Activated CD4-positive, alpha-beta T cell treated with anti-CD3 and anti-CD28 coated beads, Interleukin-2, amount 50 U/mL, for 48 hours (primary cell): ENCODE measurements at regions not wholly inside any gene's neighbourhood (a gene's known extent, or its start where the extent isn't known, plus 50 kb on each side); places are given as distances from the start of the nearest gene placed in this dataset.

ENCODE experiments used
- DNase-seq, 2 experiments: peaks; one replicate each; pipeline ENCODE4 v3.0.0-alpha.2; 2020

- DNase-seq, result no peak
Measured at GRCh38 chr20:52921340-52921739, 50.8 kb upstream of the TSHZ2 start.

GRCh38 chr20:52918311-52918710, 53.8 kb upstream of the TSHZ2 start:
- no peak for DNase-seq

DNA sequence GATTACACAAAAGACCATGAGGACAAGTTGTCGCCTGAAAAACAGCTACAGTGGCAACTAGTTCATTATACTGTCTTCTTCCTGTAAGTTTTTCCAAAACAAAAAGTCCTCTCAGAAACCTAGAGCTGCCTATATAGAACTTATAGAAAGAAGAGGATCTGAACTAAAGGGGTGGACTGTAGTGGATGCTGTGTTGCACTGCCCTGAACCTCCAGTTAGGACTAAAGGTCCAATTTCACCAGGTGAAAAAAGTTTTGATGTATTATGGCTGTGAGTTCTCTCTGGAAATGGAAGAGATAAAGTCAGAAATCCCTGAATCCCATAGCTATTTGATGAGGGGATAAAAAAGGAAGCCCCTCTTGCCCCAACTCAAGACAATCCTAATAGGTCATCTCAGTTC, 56.6 kb upstream of the TSHZ2 start:
- DNase-seq, result no peak

DNA sequence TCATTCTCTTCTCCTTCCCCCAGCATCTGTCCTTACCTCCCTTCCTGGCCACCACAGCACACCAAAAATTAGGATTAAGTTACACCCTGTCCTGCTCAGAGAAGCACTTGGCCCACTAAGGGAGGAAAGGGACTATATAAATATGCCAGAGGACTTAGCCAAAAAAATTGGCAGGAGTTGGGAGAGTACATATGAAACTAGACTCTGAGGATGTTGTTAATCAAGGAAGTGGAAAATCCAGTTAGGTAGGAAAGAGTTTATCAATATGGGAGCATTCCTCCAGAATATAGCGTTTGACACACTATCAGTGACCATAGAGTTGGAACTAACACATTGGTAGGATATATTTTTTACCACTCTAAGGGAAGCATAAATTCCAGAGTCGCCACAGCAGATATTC, 57.3 kb upstream of the TSHZ2 start:
- no peak for DNase-seq

DNA sequence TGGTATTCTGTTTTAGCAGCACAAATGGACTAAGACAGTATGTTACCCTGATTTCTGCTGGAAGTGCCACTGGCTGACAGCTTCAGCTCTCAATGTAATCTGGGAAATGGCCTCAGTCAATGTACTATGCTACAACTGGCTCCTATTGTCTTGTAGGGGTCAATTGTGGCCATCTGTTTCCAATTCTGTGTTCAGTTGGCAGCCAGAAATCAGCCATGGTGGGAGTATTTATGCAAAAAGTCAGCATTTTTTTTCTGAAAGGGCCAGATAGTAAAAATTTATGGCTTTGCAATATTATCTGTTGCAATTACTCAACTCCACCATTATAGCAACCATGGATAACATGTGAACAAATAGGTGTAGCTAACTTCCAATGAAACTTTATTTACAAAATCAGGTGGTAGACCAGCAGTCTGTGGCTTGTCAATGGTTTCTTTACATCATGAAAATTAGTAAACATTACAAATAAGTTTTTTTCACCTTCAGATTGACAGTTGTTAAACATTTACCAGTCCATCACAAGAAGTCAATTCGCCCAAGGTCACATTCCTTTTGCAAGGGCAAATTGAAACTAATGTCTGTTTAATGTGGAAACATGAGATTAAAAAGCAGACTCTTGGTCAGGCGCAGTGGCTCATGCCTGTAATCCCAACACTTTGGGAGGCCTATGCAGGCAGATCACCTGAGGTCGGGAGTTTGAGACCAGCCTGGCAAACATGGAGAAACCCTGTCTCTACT, 58.3 kb upstream of the TSHZ2 start:
- DNase-seq, result no peak

GRCh38 chr20:52905241-52905994, 66.7 kb upstream of the TSHZ2 start:
- DNase-seq, result no peak

GRCh38 chr20:52904837-52905236, 67.3 kb upstream of the TSHZ2 start:
- no peak for DNase-seq

DNA sequence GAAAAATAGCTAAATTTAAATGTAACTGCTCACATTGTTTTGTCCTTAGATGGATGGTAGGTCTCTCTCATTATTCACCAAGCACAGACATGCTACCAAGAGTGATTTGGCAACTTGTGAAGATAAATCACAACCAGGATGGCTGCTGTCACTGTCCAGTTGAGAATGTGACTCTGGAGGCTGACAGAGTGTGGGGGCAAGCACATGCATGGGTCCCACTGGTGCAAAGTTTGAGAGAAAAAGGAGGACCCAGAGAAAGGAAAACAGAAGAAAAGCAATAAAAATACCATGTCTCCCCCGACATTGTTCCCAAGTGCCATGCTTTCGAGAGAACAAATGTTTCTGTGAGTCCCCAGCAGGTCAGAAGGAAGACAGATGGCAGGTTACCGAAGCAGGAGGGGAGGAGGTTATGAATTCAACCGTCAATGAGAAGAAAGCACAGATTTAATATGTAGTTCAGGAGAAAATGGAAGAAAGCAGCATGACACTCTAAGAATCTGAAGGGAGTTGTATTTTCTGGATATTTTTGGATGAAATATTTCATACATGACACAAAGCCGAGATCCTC, 73.0 kb upstream of the TSHZ2 start:
- DNase-seq, result no peak

DNA sequence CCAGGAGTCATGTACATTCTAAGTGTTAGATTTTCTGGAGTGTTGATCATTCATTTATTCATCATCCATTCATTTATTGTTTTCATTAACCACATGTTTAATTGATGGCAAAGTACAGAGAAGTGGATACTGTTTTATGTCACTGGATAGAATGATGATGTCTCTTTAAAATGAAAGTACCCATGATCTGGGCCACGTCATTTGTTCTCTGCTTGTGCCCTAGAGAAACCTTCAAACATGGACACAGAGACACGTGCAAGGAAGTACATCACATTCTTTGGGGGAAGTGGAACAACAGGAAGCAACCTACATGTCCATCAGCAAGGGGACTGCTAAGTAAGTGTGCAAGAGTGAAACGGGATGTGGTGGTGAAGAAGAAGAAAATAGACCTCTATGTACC, 75.8 kb upstream of the TSHZ2 start:
- no peak for DNase-seq

DNA sequence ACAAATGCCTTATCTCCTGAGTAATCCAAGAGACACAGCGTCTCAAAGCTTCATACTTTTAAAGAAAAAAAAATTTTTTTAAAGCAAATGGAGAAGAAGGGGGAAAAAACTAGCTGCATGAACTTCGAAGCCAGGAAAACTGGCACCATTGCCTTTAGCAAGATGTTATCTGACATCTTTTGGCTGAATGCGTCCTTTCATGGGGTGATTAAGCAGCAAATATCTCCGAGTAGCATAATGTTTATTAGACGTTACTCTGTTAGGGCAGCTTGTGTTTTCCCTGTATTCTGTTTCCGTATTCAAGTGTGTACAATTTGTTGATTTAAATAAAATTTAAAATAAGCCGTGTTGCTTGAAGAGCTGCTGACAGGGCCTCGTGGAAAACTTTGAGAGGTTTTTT, 76.5 kb upstream of the TSHZ2 start:
- no peak for DNase-seq

DNA sequence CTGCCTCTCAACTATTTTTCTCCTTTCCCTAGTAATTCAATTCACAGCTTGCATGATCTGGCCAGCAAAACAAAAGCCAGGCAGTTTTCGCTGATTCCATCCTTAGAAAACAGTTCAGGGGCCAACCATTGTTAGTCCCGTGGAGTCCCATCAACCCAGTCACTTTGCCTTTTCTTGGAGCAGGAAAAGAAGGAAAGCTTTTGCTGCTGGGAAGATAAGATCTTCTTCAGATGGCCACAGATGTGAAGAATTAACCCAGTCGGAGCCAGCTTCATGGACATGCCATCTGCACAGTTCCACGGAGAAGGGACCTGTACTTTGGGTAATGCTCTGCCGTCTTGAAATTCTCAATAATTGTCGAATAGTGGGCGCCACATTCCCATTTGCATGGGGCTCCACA, 76.9 kb upstream of the TSHZ2 start:
- no peak for DNase-seq

DNA sequence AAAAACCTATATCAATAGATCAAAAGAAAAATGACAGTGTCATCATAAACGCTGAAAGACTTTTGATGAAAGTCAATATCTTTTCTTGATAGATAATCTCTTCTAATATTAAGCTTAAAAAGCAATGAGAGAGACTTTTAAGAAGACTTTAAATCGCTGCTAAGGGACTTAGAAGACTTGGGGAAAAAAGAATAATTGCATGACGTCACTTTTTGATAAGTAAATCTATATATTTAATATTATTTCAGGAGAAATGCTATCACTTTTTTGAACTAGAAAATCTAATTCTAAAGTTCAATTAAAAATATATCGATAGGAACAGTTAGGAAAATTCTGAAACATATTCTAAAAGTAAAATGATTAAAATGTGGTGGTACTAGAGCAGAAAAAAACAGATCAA, 78.7 kb upstream of the TSHZ2 start:
- no peak for DNase-seq

DNA sequence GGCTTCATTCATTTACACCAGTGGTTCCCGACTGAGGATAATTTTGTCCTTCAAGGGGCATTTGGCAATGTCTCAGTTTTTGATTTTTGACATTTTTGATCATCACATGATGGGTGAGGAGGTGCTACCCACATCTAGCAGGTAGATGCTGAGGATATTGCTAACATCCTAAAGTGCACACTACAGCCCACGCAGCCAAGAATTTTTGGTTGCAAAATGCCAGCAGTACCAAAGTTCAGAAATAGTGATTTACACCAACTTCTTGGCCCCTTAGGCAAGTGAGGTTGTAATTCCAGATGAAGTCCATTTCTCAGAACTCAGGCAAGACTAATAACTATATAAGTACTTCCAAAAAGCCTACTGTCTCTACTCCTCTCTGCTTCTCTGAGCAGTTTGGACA, 80.1 kb upstream of the TSHZ2 start:
- DNase-seq, result no peak

DNA sequence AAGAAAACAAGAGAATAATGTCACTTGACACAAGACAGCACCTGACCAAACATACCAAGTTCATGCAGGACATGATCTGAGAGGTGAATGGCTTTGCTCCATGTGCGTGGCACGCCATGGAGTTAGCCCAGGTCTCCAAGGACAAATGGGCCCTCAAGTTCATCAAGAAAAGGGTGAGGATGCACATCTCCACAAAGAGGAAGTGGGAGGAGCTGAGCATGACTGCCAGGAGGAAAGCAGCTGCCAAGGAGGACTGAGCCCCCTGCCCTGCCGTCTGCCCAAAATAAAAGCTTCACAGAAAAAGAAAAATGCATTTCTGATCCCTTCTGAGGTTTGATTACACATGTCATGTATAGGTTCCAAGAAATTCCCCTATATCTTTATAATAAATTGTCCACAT, 82.0 kb upstream of the TSHZ2 start:
- DNase-seq, result no peak

- DNase-seq, result no peak
Measured at GRCh38 chr20:52889225-52889624, 82.9 kb upstream of the TSHZ2 start.

DNA sequence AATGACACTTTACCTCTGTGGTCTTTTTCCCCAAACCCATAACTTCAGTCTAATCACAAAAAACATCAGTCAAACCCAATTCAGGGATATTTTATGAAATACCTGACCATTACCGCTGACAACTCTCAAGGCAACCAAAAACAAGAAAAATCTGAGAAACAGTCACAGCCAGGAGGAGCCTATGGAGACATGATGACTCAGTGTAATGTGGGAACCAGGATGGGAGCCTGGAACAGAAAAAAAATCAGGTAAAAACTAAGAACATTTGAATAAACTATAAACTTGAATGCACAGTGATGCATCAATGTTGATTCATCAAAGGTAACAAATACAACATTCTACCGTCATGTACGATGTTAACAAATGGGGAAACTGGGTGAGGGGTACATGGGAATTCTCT, 84.1 kb upstream of the TSHZ2 start:
- DNase-seq, result no peak

- DNase-seq, result no peak
Measured at GRCh38 chr20:52880997-52881396, 91.2 kb upstream of the TSHZ2 start.

DNA sequence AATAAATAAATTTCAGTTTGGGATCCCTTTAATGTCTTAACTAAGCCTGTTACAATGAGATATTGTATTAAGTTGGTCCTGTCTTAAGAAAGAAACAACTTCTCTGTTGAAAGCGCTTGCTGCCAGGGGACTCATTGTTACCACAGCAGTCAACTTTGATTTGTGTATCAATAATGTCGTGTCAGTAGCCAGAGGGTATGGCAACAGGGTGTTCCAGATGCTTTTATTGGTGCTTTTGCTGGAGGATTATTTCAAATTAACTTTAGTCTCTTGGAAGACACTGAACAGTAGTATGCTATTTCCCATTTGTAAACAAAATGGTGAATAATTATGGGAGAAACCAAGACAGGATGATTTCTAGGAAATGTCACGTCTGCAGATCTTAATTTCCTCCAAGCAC, 91.9 kb upstream of the TSHZ2 start:
- DNase-seq, result no peak

GRCh38 chr20:52874241-52874640, 97.9 kb upstream of the TSHZ2 start:
- DNase-seq, result no peak

DNA sequence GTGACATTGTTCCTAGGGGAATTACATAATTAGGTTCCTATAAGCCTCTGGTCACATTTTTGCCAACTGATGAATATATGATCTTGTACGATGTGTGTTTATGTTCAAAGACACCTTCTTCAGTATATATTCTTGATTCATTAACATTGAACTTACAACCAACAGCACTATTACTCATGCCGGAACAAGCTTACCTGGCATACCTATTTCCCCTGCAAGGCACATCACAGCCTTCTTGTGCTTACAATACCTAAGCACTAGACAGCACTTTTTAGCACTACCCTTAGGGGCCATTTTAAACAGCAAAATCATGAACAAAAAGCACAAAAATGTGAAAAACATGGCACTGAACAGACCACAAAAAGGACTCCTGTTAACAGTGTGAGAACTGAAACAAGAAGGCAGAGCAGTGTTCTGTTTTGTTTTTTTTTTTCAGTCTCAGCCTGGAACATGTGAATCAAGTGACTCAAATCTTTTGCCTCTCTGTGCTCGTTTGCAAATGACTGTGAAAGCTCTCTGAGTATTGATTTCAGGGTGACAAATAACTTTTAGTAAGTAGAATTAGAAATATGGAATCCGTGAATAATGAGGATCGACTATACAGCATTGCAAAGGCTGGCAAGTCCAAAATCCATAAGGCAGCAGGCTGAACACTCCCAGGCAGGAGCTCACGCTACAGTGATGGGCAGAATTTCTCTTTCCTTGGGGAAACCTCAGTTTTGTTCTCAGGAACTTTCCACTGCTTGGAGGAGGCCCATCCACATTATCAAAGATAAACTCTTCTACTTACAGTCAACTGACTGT, 102.3 kb upstream of the TSHZ2 start:
- DNase-seq, result no peak

- no peak for DNase-seq
Measured at GRCh38 chr20:52869276-52869675, 102.9 kb upstream of the TSHZ2 start.

GRCh38 chr20:52867305-52867704, 104.9 kb upstream of the TSHZ2 start:
- no peak for DNase-seq

DNA sequence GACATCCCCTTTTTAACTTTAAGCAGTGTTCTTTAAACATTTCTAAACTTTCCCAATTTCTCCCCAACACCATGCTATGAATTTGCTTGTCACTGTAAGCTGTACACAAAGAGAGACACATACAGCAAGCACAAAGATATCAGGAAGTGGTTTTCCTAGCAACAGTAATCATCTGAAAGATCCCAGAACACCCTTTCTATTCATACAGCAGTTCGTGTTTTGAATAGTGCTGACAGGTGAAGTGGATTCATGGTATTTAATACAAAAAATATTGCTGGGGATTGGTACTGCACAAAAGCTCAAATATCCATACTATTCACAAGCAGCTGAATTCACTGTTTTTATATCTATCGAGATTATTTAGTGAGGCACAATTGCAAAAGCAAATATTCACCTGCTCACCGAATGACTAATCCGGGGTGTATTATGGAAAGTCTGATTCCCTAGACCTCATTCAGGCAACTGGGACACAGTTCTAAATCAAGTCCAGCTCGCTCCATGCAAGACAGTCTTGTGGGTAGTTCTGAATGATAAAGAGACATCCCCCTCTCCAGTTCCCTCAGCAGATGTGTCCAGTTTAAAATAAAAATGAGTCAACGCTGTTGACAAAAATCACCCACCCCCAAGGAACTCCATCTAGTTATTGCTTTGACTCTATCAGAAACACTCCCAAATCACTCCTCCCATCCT, 107.1 kb upstream of the TSHZ2 start:
- DNase-seq, result no peak
